Activated T-cell treated with anti-CD3 and anti-CD28 coated beads for 48 hours (primary cell): ENCODE measurements at regions not wholly inside any gene's neighbourhood (a gene's known extent, or its start where the extent isn't known, plus 50 kb on each side); places are given as distances from the start of the nearest gene placed in this dataset.
"Not testable (repeated sequence)": the region's sequence is repeated elsewhere in the genome, so short reads cannot be mapped to it uniquely, and the experiment has no call there.

Experiments
- DNase-seq: peaks from one replicate; pipeline ENCODE4 v3.0.0-alpha.2; 2020; ENCODE audit warnings: low read depth

DNA sequence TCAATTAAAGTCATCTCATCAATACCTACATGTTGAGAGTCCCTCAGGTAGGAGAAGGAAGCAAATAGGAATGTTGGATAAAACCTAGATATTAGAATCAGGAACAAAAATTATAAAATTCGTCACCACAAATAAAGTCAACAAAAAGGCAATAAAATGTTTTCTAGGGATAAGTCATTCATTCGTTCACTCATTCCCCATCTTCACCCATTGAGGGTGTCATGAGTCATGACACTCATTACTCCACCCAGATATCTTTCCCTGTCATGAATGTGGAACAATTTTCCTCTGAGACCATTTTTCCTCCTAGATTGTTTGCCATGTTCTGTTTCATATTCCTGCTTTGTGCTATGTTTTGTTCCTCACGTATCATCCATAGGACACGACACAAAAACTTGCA, 50.9 kb upstream of the OLIG3 start:
- no peak for DNase-seq

DNA sequence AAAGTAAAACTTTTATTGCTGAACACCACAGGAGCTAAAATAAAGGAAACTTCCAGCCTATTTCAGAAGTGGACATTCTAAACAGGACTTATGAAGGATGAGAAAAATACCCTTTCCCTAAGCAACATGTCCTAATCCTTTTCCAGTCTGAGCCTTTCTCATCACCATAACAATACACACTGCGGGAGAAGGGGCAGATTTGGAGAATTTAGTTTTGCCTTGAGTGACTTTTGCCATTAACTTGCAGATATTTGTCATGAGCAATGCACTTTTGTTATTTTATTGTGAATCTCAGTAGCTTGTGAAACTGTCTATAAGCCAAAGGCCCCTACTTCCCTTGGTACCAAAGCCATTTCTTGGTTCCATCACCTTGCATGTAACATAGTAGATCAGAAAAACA, 53.0 kb upstream of the OLIG3 start:
- DNase-seq, result no peak

DNA sequence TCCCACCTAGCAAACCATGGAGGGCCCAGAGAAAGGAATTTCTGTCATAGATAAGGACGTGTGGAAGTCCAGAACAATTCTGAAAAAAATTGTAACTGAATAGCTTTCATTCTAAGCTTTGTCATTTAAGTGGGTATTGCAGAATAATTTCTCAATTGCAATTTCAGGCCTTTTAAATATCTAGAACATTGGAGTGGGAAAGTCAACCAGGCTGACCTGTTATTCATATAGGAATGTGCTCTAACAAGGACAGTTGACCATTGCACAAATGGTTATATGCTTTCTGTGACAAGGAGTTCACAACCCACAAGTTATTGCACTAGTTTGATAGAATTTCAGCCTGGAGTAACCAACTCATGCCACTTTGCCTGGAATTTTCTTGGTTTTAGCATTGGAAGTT, 53.4 kb upstream of the OLIG3 start:
- DNase-seq, result no peak

DNA sequence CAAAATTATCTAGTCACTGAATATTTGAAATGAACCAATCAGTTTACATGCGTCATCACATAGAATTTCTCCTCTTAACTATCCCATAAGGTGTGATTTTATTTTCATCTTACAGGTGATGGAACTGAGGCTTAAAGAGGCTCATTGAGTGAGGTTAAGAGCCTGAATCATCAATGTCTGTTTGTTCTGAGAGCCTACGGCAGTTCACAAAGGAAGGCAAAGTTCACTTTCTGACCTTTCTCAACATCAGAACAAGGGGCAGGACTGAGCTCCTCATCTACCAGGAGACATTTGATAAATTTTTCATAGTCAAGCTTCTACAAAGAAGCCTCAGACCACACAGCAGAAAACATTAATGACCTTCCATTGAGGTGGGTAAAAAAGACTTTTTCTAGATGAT, 54.9 kb upstream of the OLIG3 start:
- no peak for DNase-seq

DNA sequence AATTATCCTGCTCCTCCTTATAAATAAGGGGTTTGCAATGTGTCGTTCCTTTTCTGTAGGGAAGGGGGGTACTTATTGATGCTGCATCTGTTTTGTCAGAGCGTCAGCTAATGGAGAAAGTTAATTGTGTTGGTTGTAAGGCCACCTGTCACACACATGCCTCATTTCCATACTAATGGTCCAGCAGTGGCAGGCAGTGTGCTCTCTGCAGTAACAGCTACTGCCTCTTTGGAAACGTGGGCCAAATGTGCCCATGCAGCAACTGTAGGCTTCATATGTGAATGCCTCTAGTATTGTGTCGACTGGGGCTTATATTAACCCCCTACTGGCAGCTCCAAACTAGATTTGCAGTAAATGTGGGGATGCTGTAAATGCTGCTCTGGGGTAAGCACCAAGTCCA, 56.3 kb upstream of the OLIG3 start:
- DNase-seq, result no peak

DNA sequence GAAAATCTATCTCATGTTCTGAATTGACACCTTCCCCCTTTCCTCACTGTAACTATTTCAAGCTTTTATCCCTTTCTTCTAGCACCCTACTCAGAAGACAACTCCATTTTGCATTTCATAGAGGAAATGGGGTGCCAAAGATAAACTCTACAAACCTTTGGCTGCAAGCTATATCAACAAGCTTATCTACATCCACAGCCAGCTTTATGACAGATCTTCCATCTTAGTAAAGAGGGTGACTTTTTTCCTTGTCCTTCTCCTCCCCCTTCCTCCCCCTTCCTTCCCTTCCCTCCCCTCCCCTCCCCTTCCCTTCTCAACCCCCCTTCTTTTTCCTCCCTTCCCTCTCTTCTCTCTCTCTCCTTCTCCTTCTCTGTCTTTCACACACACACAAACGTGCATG, 58.0 kb upstream of the OLIG3 start:
- DNase-seq, result no peak

DNA sequence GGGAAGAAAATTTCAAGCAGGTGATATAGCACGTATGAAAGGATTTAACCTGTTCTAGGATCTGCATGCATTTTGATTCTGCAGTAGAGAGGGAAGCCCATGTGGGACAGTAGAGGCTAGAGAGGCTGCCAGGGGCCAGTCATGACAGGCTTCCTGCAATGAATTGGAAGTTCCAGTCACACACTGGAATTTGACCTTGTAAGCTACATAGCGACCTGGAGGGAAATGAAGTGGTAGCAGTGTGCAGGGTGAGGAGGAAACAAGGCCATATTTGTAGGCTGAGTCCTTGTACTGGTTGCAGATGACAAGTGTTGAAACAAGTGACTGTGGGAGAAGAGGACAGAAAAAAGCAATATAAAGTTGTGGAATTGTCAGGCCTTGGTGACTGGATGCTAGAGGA, 58.6 kb upstream of the OLIG3 start:
- no peak for DNase-seq

DNA sequence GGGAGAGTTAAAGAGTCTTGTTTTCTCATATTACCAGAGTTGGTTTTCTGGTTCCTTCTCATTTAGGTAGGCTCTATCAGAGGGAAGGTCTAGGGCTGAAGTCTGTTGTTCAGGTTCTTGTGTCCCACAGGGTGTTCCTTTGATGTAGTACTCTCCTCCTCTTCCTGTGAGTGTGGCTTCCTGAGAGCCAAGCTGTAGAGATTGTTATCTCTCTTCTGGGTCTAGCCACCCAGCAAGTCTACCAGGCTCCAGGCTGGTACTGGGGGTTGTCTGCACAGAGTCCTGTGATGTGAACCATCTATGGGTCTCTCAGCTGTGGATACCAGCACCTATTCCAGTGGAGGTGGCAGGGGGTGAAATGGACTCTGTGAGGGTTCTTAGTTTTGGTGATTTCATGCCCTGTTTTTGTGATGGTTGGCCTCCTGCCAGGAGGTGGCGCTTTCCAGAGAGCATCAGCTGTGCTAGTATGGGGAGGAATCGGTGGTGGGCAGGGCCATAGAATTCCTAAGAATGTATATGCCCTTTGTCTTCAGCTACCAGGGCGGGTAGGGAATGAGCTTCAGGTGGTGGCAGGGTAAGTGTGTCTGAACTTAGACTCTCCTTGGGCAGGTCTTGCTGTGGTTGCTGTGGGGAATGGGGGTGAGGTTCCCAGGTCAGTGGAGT, 65.5 kb upstream of the OLIG3 start:
- peak; percentile 14 for DNase-seq

DNA sequence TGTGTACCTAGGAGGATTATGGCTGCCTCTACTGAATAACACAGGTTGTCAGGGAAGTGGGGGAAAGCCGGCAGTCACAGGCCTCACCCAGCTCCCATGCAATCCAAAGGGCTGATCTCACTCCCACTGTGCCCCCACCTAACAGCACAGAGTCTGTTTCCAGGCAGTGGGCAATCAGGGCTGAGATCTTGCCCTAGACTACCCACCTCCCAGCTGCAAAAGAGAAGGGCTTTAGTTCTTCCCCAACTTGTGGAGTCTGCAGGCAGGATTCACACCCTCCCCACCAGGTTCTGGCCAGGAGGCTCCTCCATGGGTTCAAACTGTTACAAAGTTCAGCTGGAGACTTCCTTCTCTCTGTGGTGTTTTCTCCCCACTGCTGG, 66.0 kb upstream of the OLIG3 start:
- DNase-seq, result no peak

DNA sequence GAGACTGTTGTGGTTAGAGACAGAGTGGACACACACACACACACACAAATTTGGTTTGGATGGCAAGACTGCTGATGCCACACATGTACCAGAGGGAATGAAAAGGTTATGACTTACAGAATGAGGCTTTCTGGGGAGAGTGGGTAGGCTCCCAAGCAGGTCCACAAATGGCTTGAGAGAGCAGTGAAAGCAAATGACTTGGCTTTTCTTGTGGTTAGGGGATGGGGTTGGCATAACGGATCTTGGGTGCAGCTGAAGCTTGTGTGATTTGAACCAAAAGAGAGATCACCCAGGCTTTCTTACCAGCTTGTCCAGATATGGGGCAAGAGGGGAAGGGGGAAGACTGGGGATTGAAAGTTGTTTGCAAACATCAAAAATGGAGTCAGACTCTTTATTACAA, 73.9 kb upstream of the OLIG3 start:
- no peak for DNase-seq

DNA sequence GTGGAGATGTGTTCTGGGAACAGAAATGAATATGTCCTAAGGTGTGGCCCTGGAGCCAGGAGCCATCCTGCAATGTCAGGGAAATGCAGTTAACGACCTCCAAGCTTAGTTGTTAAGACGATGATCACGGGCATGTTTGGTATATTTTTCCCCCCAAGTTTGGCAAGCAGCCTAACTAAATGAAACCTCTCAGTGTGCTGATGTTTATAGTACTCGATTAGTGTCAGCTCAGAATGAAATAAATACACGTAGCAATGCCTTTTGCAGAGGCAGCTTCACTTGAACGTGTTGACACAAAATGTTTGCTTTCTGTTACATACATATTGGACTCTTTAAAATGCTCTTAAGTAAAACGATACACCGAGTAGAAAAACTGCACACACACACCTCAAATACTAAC, 76.2 kb upstream of the OLIG3 start:
- no peak for DNase-seq

DNA sequence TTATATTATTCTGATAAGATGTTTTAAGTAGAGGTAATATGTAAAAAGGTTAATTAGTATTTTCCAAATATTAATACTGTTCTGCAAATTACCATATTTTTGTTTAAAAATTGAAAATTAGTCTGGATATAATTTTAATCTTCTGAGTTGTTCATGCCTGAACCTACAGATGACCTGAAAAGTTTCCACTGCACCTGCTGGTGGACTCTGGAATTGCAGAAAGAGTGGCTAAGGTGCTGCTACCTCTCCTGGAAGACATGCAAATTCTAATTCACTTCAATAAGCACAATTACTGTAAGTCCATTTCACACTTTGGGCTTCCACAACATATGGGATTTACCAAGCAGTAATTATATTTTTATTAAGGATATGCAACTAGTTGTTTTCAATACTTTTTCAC, 77.7 kb upstream of the OLIG3 start:
- peak; percentile 37 for DNase-seq

DNA sequence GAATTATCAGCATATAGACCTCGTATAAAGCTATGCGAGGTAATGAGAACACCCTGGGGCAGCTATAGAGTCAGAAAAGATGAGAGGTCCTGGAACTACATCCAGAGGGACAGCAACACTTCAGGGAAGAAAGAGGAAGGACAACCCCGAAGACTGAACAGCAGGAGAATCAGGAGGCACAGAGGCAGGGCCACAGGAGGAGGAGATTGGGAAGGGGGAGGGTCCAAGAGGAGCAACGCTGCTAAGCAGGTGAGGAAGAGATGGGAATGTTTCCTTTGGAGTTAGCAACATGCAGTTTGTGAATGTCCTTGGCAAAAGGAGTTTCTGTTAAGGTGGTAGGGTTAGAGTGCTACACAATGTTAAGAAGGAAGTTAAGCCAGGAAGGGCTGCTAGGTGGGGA, 79.5 kb upstream of the OLIG3 start:
- no peak for DNase-seq

DNA sequence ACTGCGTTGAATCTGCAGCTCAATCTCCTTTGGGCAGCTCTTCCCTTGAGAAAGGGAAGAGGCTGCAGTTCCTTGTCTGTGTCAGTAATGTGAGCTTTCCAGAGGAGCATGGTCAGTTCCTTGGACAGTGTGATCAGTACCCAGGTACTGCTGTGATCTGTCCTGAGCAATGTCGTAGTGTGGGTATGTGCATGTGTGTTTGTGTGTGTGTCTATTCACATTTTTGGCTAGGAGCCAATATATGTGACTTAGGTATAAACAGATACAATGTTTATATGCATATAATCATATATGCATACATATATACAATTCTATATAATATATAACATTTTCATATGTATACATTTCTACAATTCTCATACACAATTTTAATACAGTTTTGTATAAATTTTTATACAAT, 85.4 kb upstream of the OLIG3 start:
- no peak for DNase-seq

DNA sequence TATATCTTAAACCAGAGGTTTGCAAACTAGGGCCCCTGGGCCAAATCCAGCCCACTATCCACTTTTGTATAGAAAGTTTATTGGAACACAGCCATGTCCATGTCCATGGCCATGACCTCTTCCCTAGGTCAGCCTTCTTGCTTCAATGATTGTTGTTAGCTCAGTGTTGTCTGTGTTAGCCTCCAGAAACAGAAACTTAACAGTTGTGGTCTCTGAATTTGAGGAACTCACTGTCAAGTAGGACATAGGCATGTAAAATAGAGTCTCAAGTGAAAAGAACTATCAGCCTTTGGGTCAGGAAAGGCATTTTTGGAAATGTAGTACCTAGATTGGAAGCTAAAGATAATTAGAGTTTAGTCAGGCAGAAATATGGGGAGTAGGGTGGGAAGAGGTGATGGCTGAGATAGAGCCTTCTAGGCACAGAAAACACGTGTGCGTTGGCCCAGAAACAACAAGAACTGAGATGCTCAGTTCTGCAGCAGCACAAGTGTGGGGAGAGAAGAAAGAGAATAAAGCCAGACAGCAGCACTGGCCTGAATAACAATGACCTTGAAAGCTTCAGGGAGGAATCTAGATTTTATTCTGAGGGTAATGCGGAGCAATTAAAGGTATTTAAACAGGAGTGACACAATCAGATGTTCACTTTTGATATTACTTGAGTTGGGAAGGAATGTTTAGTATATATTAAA, 87.0 kb upstream of the OLIG3 start:
- no peak for DNase-seq

DNA sequence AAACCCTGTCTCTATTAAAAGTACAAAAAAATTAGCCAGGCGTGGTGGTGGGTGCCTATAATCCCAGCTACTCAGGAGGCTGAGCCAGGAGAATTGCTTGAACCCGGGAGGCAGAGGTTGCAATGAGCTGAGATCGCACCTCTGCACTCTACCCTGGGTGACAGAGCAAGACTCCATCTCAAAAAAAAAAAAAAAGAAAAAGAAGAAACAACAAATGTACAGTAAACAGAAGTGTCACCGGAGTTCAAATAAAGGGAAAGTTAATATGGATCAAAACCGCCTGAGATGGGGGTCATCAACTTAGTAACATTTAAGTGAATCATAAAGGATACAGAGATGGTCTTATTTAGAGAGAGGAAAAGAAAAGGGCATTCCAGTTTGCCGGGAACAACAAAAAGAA, 89.3 kb upstream of the OLIG3 start:
- DNase-seq, result not testable (repeated sequence)

DNA sequence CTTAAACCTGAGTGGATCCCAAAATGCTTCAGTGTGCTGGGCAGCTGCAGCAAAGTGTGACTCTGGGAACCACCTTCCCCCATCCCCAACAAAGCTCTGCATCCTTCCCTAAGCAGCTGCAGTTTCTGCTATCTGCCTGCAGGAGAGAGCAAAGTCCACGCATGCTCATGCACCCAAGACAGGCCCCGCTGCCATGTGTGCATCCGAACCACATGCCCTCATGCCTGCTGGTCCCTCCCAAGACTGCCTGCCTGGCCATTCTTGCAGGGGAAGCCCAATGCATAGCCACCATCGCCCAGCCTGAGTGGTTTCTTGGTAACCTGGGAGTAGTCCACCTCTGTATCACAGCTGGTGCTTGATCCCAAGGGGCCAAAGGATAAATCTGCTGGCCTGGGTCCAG, 94.3 kb upstream of the OLIG3 start:
- no peak for DNase-seq

DNA sequence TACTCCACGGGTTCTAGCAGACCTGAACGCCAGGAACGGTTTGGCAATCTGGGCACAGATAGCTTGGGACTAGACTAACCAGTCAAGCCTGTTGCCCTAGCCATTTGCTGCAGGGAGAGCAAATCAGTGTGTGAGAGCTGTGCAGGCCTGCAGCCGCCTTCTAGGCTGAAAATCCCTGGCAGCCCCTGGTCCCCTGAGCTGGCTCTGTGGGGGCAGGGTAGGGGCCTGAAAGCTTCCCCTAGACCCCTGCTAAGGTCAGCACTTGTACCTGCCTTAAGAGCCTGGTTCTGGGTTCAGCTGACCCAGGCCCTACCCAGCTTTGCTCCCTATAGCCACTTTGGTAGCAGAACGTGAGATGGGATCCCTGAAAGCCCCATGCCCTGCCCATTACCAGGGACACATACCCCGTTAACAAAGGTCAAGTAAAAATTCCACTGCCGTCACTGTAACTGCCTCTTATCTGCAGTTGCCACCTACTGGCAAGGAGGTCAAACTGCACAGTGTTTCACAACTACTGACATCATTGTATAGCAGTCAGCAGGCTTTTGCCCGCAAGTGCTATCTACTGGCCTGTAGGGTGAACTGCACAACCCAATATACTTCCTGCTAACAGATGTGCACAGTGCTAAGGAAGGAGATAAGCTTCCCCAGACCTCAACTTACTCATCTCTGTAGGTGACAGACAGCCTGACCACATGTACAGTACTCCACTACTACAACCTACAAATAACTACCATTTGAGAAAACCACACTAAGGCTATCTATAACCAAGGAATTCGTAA, 95.1 kb upstream of the OLIG3 start:
- peak; percentile 34 for DNase-seq

DNA sequence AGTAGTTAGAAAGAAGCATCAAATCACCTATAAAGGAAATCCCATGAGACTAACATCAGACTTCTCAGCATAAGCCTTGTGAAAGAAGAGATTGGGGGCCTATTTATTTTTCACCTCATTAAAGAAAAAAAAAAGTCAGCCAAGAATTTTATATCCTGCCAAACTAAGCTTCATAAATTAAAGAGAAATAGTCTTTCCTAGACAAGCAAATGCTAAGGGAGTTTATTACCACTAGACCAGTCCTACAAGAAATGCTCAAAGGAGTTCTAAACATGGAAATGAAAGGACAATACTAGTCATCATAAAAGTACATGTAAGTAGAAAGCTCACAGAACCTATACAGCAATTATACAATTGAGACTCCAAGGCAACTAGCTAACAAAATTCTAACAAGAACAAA, 96.5 kb upstream of the OLIG3 start:
- DNase-seq, result no peak

DNA sequence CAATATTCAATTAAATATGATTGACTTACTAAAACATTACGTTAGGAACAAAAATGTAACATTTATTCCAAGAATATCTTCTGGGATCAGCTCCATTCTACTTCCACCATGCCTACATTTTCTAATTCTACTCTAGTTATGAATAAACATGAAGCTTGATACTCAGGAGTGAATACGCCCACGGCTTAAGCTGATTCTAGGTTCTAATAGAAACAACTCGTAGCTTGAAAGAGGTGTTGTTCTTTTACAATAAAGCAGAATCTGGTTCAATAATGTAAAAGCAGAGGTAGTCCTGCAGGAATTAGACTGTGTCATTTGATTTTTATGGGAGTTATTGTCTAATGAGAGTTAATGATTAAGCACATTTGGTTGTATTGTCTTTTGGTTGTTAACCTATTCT, 107.3 kb upstream of the OLIG3 start:
- no peak for DNase-seq

DNA sequence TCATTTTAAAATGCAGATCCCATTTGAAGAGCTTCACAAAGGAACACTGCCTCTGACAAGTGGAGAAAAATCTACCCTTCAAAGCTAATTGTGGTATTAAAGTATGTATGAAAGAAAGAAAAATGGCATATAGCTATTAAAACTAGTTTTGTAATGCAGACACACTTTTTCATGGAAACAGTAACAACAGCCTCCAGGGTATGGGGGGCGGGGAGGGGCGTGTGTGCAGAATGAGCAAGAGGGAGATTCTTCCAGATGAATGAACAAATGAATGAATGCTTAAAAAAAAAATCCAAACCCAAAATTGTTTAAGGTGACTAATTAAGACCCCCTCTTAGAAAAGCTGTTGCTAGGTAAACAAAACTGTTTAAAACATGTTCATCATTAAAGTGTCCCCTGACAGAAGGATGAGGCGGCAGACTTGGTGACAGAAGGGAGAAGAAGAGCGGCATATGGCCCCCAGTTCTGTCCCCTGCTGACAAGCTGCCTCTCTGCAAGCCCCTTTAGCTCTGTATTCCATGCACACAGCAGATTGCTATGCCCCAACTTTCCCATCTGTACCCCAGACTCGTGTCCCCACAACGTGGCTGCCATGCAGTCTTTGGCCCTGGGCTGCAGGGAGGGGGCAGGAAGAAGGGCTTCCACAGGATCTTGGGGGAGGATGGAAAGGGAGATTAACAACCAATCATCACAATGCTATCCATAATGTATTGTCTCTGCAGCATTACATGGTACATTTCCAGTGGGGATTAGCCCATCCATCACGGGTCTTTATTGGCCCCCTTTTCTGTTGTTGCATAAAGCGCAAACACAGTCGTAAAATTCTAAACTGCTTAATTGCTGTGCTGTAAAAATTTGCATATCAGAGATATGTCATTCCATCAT, 108.4 kb upstream of the OLIG3 start:
- DNase-seq, result no peak

DNA sequence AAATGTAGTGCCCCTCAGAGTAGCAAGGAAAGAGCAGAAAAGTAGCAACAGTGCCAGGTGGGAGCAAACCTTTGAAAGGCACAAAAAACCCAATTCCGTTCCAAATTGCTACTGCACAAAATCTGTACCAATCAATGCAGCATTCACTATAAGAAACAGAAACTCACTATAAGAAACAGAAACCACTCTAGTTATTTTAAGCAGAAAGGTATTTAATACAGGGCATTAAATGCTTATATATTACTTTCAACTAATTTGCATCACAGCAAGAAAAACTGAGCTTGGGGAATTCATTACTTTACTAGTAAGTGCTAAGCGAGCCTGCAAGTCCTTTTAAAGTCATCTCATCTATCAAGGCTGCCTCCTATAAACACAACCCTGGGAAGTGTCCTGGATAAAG, 116.5 kb upstream of the OLIG3 start:
- DNase-seq, result no peak

DNA sequence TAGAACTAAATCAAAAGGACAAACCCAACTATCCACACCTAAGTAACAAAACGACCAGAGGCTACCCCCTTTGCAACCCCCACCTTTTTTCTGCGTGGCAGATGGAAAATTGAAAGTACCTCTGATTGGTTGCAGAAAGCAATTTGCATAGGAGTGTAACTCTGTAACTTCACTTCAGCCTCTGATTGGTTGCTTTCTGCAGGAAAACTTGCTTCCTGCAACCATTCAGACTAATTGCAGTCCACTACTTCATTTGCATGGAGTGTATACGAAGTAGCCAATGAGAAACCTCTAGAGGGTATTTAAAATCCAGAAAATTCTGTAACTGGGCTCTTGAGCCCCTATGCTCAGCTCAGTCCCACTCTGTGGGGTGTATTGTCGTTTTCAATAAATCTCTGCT, 129.1 kb upstream of the OLIG3 start:
- no peak for DNase-seq
